SK-N-MC (cell line): ENCODE measurements at regions not wholly inside any gene's neighbourhood (a gene's known extent, or its start where the extent isn't known, plus 50 kb on each side); places are given as distances from the start of the nearest gene placed in this dataset.

Experiments used
- EZH2 ChIP-seq: fragments of 200-600 bp; sonication (generic); IDR thresholded peaks from one replicate; pipeline ENCODE4 v1.6.1; 2017; ENCODE audit warnings: antibody characterized with exemption
- FOXP2 ChIP-seq: optimal IDR thresholded peaks from 2 replicates; pipeline ENCODE3; 2011; ENCODE audit warnings: mild to moderate bottlenecking, moderate library complexity; ENCODE audit not compliant: insufficient read depth; ENCODE audit errors: extremely low read length, control extremely low read depth
- POLR2AphosphoS5 ChIP-seq: IDR thresholded peaks from 2 replicates; pipeline ENCODE4 v1.6.1; 2012; ENCODE audit warnings: mild to moderate bottlenecking, low read depth, low read length, borderline replicate concordance

DNA sequence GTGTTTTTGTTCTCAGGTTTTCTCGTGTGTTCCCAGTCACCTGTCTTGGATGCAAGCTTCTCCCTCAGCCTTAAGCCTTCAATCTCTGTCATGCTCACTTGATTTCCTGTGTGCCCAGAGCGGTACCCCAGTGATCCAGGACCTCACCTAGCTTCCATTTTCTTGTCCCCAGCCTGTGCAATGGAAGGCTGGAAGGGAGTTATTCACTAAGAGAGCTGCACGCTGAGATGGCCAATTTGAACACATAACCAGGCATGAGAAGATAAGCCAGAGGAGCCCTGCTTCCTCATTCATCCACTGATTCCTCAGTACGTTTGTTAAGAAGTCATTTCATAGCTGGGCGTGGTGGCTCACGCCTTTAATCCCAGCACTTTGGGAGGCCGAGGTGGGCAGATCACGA is 130.8 kb upstream of the SERPINE2 start:
- TF ChIP-seq POLR2AphosphoS5, result no peak
- TF ChIP-seq EZH2, result no peak
- TF ChIP-seq FOXP2, result no peak
